ENCODE measurements at regions not wholly inside any gene's neighbourhood (a gene's known extent, or its start where the extent isn't known, plus 50 kb on each side); places are given as distances from the start of the nearest gene placed in this dataset.

DNA sequence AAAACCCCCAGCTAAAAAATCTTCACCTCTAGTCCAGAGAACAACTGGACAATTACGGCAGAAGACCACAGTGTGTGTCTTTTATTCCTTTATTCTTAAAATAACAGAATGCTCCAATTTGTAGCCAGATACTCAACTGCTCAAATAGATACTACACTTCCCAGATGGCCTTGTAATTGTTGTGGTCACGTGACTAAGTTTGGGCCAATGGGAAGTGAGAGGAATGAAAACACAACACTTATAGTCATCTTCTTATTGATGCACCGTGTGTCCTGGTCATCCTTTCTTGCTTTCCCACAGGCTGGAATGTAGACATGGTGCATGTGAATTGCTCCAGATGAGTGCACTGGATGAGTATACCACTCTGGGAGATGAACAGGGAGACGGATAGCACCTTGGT, 145.1 kb downstream of the CDC42EP3 start:
- H3K4ac ChIP-seq (ENCODE audit: low read depth, low read length): no peak overlapping the region
- peak; percentile 8 for DNase-seq
- in situ Hi-C loops (cut with MboI; ENCODE audit: low sequenced_read_pairs) (no loop called here), dilution Hi-C loops (cut with HindIII; ENCODE audit: low sequenced_read_pairs, unreplicated experiment) (no loop called here), intact Hi-C loops (cut with micrococcal nuclease) (no loop called here)
- no peaks in the 10 kb centered on the region for H3K79me1 ChIP-seq (ENCODE audit: low read depth in 1 of 2, low read length in 2 of 2)
- H3K4me2 ChIP-seq (ENCODE audit: low read depth, low read length): no peak overlapping the region
- H3K9me1 ChIP-seq (ENCODE audit: insufficient read depth, low read length): no peaks in the 10 kb centered on the region
- no peaks in the 10 kb centered on the region for H3K9me3 ChIP-seq (ENCODE audit: control insufficient read depth, insufficient read depth, low read length)
- no peak overlapping the region for H3K18ac ChIP-seq (ENCODE audit: low read depth, low read length)
- no peak overlapping the region for H2BK15ac ChIP-seq (ENCODE audit: low read depth, low read length)
- no peak overlapping the region for H2BK120ac ChIP-seq (ENCODE audit: low read depth, low read length)
- 0 out of 2 replicates have a peak overlapping the region, but pooled peaks have one; percentile 40 for H3K14ac ChIP-seq (replicated peaks; ENCODE audit: low read depth, low read length)
- no peak overlapping the region for H2AK9ac ChIP-seq (replicated peaks; ENCODE audit: low read depth, low read length, poor library complexity)
- peaks cover 12% of the 10 kb centered on the region for H3K4me1 ChIP-seq (ENCODE audit: control insufficient read depth, insufficient read depth, low read length)
- H4K20me1 ChIP-seq (ENCODE audit: insufficient read depth, low read length): no peaks in the 10 kb centered on the region
- no peak overlapping the region for H2BK5ac ChIP-seq (ENCODE audit: low read depth, low read length, poor library complexity, severe bottlenecking)
- no TSS peak for BruUV-seq (replicated peaks)
- H3K4me3 ChIP-seq (ENCODE audit: insufficient read depth, low read depth, low read length): no peak overlapping the region
- no peak overlapping the region; a peak in 1 of 4 replicates for H4K8ac ChIP-seq (ENCODE audit: low read depth in 2 of 2, low read length in 2 of 2)
- no peak overlapping the region for H3K23ac ChIP-seq (ENCODE audit: low read depth, low read length)
- H4K5ac ChIP-seq (ENCODE audit: low read depth, low read length): no peak overlapping the region
- ChIA-PET CTCF (no interaction called here), POLR2A (ENCODE audit: unreplicated experiment) (no interaction called here)
- no peak overlapping the region for H4K91ac ChIP-seq (ENCODE audit: insufficient read depth, low read depth, low read length)
- no peaks in the 10 kb centered on the region for H3K36me3 ChIP-seq (ENCODE audit: control insufficient read depth, insufficient read depth, low read length)
- no peak overlapping the region for H2AFZ ChIP-seq (replicated peaks; ENCODE audit: low read length, poor library complexity)
- no peak overlapping the region for H2BK20ac ChIP-seq (ENCODE audit: low read depth, low read length)
- H3K56ac ChIP-seq (ENCODE audit: extremely low read depth, insufficient read depth, low read length): no peak overlapping the region
- H3K9ac ChIP-seq (ENCODE audit: low read depth, low read length): no peak overlapping the region
- H3K27me3 ChIP-seq (ENCODE audit: control insufficient read depth, insufficient read depth, low read length): no peaks in the 10 kb centered on the region
- no peak for ATAC-seq (ENCODE audit: low read depth)
- no CpG with 5 or more reads among the region's 4 CpGs for WGBS, 2 experiments (ENCODE audit: extremely low coverage in 2 of 2, insufficient read length in 1 of 2)
- TF ChIP-seq MAZ (IDR thresholded peaks at IDR 0.05; ENCODE audit: borderline replicate concordance, low read depth, low read length) (no peak), BHLHE40 (IDR thresholded peaks at IDR 0.05; ENCODE audit: low read depth, low read length) (no peak), CHD1 (IDR thresholded peaks at IDR 0.05; ENCODE audit: low read depth, low read length) (no peak), MAFK (IDR thresholded peaks at IDR 0.05; ENCODE audit: low read depth, low read length) (no peak)
- TF ChIP-seq, protein P1, sequence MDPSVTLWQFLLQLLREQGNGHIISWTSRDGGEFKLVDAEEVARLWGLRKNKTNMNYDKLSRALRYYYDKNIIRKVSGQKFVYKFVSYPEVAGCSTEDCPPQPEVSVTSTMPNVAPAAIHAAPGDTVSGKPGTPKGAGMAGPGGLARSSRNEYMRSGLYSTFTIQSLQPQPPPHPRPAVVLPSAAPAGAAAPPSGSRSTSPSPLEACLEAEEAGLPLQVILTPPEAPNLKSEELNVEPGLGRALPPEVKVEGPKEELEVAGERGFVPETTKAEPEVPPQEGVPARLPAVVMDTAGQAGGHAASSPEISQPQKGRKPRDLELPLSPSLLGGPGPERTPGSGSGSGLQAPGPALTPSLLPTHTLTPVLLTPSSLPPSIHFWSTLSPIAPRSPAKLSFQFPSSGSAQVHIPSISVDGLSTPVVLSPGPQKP (IDR thresholded peaks at IDR 0.05; ENCODE audit: borderline replicate concordance, low read depth, low read length): no peak
- H2AK5ac ChIP-seq (ENCODE audit: low read depth, low read length): no peak overlapping the region
- no peak overlapping the region for H3K27ac ChIP-seq (ENCODE audit: insufficient read depth, low read length)

Measured in IMR-90 (cell line).